Pancreas (tissue), 10 donors: ENCODE measurements at regions not wholly inside any gene's neighbourhood (a gene's known extent, or its start where the extent isn't known, plus 50 kb on each side); places are given as distances from the start of the nearest gene placed in this dataset.

ENCODE experiments used
- ATAC-seq, 4 donors: fragments of 200-7000 bp; cut with Tn5 transposase; one replicate each; pipeline versions ENCODE4 v1.8.0 to v1.9.1; 2020; ENCODE audit warnings: mild to moderate bottlenecking in 4 of 4, moderate library complexity in 4 of 4
- DNase-seq, 6 donors: peaks; one replicate each; pipeline ENCODE4 v3.0.0-alpha.2; 2020
- FAIRE-seq: peaks from 2 replicates; lab custom pipeline; 2012; peaks lifted over from hg19 to GRCh38; lab: Jason Lieb, UNC
- H3K27ac ChIP-seq, 4 donors: fragments of 200-600 bp; sonication (generic); 1 replicate in 3 of 4; 2 replicates in 1 of 4; pipeline versions ENCODE4 v1.5.0 to v1.8.0; 2020
- H3K27me3 ChIP-seq, 4 donors: fragments of 200-600 bp; one replicate each; pipeline ENCODE4 v1.8.0; 2021
- H3K36me3 ChIP-seq, 3 donors: fragments of 200-600 bp; sonication (generic) in 1 of 3; one replicate each; pipeline versions ENCODE4 v1.5.0 to v1.8.0; 2020 to 2021
- H3K4me1 ChIP-seq, 3 donors: fragments of 200-600 bp; one replicate each; pipeline ENCODE4 v1.8.0; 2021
- H3K4me3 ChIP-seq, 4 donors: fragments of 200-600 bp; sonication (generic) in 2 of 4; one replicate each; pipeline versions ENCODE4 v1.5.0 to v1.8.0; 2020 to 2021
- H3K9me3 ChIP-seq, 4 donors: fragments of 200-600 bp; one replicate each; pipeline ENCODE4 v1.8.0; 2021
- CTCF ChIP-seq, 4 donors: fragments of 200-600 bp; sonication (generic) in 3 of 4; IDR thresholded peaks; one replicate each; pipeline versions ENCODE4 v1.5.0 to v1.8.0; 2021; ENCODE audit warnings: antibody characterized with exemption in 4 of 4
- WGBS, 2 donors: extraction: QIAGEN DNeasy Blood & Tissue Kit; methylation state at CpG; one replicate each; pipeline ENCODE4 v1.1.7; 2013; 5-methylcytosine and 5-hydroxymethylcytosine counted together
- intact Hi-C, 3 donors: fragments of 100-400 bp; cut with DNase I; formaldehyde crosslinking; loops; one replicate each; pipeline versions ENCODE4 v1.11.1 to v1.14.2; 2022
- donor health status: healthy with polysubstance abuse.
- donor health status: DM: no; HTN: no; CAD: no; lungs with moderate emphysema.
- donor health status: DM: no; HTN: no; CAD: no.
- donor health status: control.
- donor health status: control.
- donor health status: Bipolar disorder and iron deficiency.
- donor health status: DM: yes; HTN: yes; CAD: no.
- donor health status: DM: no; HTN: no; CAD: no.
- donor health status: DM: no; HTN: no; CAD: no.
- donor health status: DM: yes; HTN: yes; CAD: no.

- H3K9me3 ChIP-seq: no peaks in the 10 kb centered on the region
- DNase-seq (no peak), FAIRE-seq (no peak), ATAC-seq (peak in 1 of 4 donors; percentile 32)
- TF ChIP-seq CTCF (IDR thresholded peaks at IDR 0.05): no peak
- H3K4me3 ChIP-seq: no peak overlapping the region
- no peaks in the 10 kb centered on the region for H3K4me1 ChIP-seq
- WGBS, 2 donors: 41% methylated on average over 1 of the region's 1 CpG
- intact Hi-C loops: no loop called here
- no peaks in the 10 kb centered on the region for H3K36me3 ChIP-seq
- no peaks in the 10 kb centered on the region for H3K27me3 ChIP-seq
- H3K27ac ChIP-seq: no peak overlapping the region
These were observed 528.7 kb upstream of the ZNF608 start for GRCh38 chr5:125274938-125275724.

- no peak for DNase-seq
- Histone ChIP-seq H3K27ac (no peak overlapping the region), H3K4me1 (no peaks in the 10 kb centered on the region), H3K36me3 (no peaks in the 10 kb centered on the region), H3K4me3 (no peak overlapping the region), H3K9me3 (no peaks in the 10 kb centered on the region), H3K27me3 (no peaks in the 10 kb centered on the region)
- no peak for FAIRE-seq
- no peak for ATAC-seq
- WGBS, 2 donors: 47 to 53% methylated on average over 3 of the region's 3 CpGs
- no peak for TF ChIP-seq CTCF (IDR thresholded peaks at IDR 0.05)
- intact Hi-C loops: no loop called here
These were observed 529.3 kb upstream of the ZNF608 start for GRCh38 chr5:125275725-125276090.

- no peak for FAIRE-seq
- H3K36me3 ChIP-seq: no peaks in the 10 kb centered on the region
- WGBS, 2 donors: 95 to 96% methylated on average over 2 of the region's 2 CpGs
These were observed 529.7 kb upstream of the ZNF608 start for GRCh38 chr5:125276096-125276495.

GRCh38 chr5:125277494-125278154 lies 531.2 kb upstream of the ZNF608 start:
- Histone ChIP-seq H3K4me1 (no peaks in the 10 kb centered on the region), H3K9me3 (no peaks in the 10 kb centered on the region), H3K4me3 (no peak overlapping the region), H3K27ac (no peak overlapping the region), H3K27me3 (no peaks in the 10 kb centered on the region), H3K36me3 (no peaks in the 10 kb centered on the region)
- WGBS, 2 donors: 91 to 95% methylated on average over 3 of the region's 3 CpGs
- TF ChIP-seq CTCF (IDR thresholded peaks at IDR 0.05): no peak
- ATAC-seq: peak; percentile 51 to 86 (median 64)
- no peak for DNase-seq
- intact Hi-C loops: no loop called here
- FAIRE-seq: no peak

More at GRCh38 chr5:125276096-125276495, 529.7 kb upstream of the ZNF608 start:
- Histone ChIP-seq H3K4me3 (no peak overlapping the region), H3K4me1 (no peaks in the 10 kb centered on the region), H3K27ac (no peak overlapping the region), H3K27me3 (no peaks in the 10 kb centered on the region), H3K9me3 (no peaks in the 10 kb centered on the region)
- ATAC-seq: no peak
- no peak for TF ChIP-seq CTCF (IDR thresholded peaks at IDR 0.05)
- intact Hi-C loops: no loop called here
- DNase-seq: no peak

- 87 to 92% methylated on average over 2 of the region's 2 CpGs for WGBS, 2 donors
- ATAC-seq: no peak
- no peak for FAIRE-seq
- no peak for DNase-seq
- H3K4me1 ChIP-seq: no peaks in the 10 kb centered on the region
- H3K4me3 ChIP-seq: no peak overlapping the region
- intact Hi-C loops: no loop called here
- H3K36me3 ChIP-seq: no peaks in the 10 kb centered on the region
- H3K27me3 ChIP-seq: no peaks in the 10 kb centered on the region
- no peak overlapping the region for H3K27ac ChIP-seq
- no peaks in the 10 kb centered on the region for H3K9me3 ChIP-seq
- TF ChIP-seq CTCF (IDR thresholded peaks at IDR 0.05): no peak
These were observed 532.3 kb upstream of the ZNF608 start for GRCh38 chr5:125278711-125279110.
